ENCODE measurements at regions not wholly inside any gene's neighbourhood (a gene's known extent, or its start where the extent isn't known, plus 50 kb on each side); places are given as distances from the start of the nearest gene placed in this dataset.
A peak's percentile ranks its signal among the peaks of the same experiment; 100 is the strongest.
"Not testable (repeated sequence)": the region's sequence is repeated elsewhere in the genome, so short reads cannot be mapped to it uniquely, and the experiment has no call there.

DNA sequence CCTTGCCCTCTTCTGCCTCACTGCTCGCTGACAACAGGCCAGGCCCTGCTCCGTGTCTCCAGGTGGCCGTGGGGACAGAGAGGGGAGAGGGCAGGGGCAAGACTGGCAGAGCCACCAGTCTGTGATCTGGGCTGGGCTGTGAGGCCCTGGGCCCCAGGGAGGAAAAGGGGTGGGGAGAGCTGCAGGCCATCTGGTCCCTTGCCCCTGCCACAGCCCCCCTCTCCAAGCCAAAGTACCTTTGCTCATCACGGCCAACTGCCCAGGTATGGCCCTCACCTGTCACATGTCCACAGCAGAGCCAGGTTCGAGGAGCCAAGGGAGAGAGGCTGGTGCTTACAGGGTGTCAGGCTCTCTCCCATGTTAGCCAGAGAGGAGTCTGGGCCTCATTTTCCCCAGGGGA lies 91.4 kb upstream of the LHX1 start:
- DNase-seq (ENCODE audit: low spot score): no peak

DNA sequence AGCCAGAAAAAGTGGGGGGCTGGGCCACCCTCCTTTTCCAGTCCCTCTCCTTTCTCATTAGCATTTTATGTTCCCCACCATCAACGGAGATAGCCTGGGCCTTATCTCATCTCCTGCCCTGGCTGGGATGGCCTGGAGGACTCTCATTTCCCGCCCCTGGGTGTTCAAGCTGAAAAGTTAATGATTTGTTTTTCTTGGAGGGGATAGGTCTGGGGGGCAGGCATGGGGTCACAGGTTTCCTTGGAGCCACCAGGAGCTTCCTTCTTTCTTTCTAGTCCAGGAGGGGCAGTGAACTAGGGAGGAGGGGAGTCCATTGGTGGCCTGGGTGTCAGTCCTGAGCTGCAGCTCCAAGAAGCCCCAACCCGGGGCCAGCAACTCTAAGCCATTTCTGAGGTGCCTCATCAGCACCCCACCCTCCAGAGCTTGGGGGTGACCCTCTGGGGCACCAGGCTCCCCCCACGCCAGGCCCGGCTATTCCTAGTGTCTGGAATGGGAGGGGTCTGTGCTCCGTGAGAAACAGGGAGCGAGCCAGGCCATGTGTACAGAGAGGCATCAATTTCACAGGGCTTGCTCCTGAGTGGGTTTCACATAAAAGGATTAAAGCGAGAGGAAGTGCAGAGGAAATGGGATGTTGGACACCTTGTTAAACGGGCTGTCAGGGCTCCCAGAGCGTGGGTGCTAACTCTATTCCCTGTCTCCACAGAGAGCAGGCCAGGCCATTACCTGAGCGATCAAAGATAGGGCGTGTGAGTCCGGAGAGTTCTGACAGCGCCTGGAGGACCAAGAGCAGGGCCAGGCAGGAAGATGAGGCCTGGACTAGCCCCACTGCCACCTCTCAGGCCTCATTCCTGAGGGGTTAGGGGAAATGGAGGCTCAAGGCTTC lies 90.6 kb upstream of the LHX1 start:
- no peak for DNase-seq (ENCODE audit: low spot score)

DNA sequence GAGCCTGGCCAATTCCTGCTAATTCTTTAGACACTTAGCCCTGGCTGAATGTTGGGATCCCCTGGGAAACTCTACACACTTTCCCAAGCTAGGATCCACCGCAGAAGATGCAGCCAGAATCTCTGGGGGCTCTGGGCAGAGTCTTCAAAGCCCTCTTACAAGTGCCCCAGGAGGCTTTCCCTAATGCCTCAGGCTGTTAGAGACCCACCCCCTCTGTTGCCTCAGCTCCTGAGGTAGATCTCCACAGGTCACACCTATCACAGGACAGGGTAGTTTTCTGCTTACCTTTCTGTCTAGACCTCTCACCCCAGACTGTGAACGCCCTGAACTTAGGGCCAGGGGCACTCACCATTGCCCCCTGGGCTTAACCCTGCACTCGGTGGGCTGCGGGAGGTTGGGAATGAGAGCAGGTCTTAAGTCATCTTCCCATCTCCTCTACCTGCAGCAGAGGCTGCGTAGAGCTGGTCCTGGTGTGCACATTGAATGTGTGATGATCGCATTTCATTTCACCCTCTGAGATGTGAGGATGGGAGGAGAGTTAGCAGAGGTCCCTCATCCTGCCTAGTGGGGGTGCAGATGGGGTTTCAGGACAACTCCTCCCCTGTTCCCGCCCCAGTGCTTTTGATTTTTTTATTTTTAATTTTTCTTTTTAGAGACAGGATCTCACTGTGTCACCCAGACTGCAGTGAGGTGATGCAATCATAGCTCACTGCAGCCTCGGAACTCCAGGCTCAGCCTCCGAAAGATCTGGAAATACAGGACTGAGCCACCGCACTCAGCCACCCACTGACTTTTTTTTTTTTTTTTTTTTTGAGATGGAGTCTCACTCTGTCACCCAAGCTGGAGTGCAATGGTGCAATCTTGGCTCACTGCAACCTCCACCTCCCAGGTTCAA lies 89.0 kb upstream of the LHX1 start:
- DNase-seq (ENCODE audit: low spot score): no peak

DNA sequence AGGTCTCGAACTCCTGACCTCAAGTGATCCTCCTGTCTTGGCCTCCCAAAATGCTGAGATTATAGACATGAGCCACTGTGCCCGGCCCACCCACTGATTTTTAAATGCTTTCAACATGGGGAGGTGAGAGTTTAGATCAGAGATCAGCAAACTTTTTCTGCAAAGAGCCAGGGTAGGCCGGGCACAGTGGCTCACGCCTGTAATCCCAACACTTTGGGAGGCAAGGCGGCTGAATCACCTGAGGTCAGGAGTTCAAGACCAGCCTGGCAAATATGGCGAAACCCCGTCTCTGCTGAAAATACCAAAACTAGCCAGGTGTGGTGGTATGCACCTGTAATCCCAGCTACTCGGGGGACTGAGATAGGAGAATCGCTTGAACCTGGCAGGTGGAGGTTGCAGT lies 88.3 kb upstream of the LHX1 start:
- not testable (repeated sequence) for DNase-seq (ENCODE audit: low spot score)

DNA sequence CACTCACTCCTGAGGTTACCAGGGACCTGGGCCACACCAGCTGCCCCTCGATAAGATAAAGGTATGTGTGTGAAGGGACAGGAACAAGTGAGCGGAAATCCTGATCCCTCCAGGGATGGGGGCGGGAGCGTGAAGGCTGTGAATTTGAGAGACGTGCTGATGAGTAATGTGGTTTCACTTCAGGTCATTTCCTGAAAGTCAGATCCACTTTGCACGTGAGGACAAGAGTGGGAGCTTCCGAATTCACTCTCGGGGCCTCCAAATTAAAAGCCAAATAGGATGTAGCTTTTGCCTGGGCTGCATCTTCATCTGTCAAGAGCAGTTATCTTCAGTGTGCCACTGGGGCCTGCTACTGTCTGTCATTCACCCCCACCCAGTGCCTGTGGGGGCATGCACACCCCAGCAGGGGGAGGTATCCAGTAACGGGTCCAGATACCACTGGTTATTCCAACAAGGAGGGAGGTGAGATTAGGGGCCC lies 87.4 kb upstream of the LHX1 start:
- DNase-seq (ENCODE audit: low spot score): peak; percentile 52

DNA sequence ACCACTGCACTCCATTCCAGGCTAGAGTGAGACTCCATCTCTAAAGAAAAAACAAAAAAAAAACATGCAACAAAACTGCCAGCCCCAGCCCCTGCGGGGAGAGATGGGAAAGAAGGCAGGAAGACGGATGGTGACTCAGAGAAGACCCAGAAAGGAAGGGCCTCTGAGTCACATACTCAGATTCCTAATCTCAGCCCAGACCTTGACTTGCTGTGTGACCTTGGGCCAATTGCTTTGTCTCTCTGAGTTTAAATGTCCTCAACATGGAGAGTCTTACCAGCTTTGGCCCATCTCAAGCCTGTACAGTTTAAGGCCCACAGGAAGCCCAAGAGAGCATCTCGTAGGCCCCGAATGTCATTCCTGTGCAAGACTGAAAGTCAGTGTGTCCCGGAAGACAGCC lies 86.5 kb upstream of the LHX1 start:
- peak; percentile 58 for DNase-seq (ENCODE audit: low spot score)

DNA sequence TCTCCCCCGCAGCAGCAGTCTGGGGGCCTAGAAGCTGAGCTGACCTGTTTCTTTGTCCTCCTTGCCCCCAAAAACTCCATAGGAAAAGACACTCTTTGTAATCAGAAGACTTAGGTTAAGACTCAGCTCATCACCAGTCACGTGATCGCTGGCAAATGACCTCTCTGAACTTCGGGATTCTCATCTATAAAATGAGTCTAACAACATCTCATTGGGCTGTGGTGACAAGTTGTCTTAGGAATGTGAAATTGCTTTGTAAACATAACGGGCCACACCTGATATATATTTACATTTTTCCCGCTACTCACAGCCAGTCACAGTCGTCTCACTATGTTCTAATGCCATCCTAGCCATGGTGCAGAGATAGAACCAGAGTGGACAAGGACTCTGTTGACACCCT lies 86.0 kb upstream of the LHX1 start:
- no peak for DNase-seq (ENCODE audit: low spot score)

DNA sequence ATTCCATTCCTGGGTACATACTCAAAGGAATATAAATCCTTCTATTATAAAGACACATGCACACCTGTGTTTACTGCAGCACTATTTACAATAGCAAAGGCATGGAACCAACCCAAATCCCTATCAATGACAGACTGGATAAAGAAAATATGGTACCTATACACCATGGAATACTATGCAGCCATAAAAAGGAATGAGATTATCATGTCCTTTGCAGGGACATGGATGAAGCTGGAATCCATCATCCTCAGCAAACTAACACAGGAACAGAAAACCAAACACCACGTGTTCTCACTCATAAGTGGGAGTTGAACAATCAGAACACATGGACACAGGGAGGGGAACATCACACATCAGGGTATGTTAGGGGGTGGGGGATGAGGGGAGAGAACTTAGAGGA lies 84.8 kb upstream of the LHX1 start:
- not testable (repeated sequence) for DNase-seq (ENCODE audit: low spot score)

DNA sequence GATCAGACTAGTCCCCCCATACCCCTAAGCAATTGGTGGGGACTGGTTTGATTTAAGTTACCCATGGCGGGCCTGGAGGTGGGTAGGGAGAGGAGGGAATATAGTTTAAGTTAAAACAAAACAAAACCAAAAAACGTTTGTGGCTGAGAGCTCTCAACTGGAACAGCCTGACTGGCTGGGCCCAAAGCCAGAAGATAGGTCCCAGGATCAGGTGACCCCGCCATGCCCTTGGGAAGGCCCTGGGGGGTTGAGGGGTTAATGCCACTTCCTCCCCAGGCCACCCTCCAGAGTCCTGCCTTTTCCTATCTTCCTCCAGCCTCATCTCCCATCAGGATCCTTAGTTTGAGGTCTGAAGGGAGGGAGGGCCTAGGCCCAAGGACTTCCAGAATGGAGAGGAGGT lies 82.3 kb upstream of the LHX1 start:
- DNase-seq (ENCODE audit: low spot score): no peak

DNA sequence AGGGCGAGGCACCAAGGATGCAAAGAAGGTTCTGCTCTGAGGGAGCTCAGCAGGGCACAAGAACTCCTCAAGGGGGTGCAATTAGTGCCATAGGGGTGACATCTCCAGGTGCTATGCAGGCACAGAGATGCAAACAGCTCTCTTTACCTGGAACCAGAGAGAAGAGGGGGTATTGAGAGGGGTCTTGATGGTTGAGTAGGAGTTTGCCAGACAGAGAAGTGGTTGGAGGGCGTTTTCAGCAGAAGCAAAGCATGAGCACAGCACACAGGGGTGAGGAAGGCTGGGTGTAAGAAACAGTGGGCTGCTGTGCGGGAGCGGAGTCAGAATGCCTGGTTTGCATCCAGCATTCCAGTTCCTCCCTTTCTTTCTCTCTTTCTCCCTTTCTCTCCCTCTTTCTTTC lies 81.8 kb upstream of the LHX1 start:
- no peak for DNase-seq (ENCODE audit: low spot score)

DNA sequence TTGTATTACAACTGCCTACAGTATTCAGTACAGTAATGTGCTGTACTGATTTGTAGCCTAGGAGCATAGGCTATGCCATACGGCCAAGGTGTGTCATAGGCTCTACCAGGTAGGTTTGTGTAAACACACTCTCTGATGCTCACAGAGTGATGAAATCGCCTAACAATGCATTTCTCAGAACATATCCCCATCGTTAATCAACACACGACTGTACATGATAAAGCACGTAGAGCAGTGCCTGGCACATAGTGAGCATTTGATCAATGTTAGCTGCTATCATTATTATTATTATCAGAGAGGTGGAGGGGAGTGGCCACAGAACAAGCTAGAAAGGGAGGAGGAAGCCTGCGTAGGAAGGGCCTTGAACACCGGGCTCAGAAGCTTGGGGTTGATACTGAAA lies 81.1 kb upstream of the LHX1 start:
- DNase-seq (ENCODE audit: low spot score): no peak

DNA sequence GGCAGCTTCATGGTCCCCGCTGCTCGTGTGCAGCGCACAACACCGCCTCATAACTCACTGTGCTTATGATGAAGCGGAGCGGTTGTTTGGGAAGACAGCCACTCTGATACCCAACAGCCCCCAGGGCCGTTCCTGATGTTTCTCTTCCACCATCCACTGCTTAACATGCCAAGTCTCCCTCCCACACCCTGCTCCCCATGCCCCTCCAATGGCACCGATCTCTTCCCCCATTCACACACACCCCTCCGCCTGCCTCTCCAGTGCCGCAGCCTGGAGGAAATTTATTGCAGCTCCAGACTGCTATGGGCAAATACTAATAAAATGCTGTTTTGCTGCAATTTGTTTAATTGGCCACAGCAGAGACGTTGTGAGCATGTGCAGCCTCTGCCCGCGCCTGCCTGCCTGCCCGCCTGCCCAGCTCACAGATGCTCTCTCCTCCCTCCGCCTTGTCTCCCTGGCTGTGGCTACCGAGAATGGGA lies 80.3 kb upstream of the LHX1 start:
- peak; percentile 28 for DNase-seq (ENCODE audit: low spot score)

DNA sequence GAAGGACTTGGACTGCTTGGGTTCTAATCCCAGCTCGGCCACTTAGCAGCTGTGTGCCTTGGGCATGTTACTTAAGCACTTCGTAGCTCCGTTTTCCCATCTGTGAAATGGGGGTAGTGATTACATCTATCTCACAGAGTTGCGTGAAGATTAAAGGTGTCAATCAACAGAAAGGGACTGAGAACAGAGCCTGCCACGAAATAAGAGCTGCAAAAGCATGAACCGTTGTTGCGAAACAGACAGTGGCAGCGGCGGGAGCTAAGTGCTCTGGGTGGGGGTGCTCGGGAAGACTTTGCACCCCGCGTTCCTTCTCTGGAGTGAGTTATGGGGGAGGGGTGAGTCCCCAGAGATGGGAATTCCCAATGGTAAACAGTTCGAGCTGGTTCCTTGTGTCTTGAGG lies 79.6 kb upstream of the LHX1 start:
- no peak for DNase-seq (ENCODE audit: low spot score)

DNA sequence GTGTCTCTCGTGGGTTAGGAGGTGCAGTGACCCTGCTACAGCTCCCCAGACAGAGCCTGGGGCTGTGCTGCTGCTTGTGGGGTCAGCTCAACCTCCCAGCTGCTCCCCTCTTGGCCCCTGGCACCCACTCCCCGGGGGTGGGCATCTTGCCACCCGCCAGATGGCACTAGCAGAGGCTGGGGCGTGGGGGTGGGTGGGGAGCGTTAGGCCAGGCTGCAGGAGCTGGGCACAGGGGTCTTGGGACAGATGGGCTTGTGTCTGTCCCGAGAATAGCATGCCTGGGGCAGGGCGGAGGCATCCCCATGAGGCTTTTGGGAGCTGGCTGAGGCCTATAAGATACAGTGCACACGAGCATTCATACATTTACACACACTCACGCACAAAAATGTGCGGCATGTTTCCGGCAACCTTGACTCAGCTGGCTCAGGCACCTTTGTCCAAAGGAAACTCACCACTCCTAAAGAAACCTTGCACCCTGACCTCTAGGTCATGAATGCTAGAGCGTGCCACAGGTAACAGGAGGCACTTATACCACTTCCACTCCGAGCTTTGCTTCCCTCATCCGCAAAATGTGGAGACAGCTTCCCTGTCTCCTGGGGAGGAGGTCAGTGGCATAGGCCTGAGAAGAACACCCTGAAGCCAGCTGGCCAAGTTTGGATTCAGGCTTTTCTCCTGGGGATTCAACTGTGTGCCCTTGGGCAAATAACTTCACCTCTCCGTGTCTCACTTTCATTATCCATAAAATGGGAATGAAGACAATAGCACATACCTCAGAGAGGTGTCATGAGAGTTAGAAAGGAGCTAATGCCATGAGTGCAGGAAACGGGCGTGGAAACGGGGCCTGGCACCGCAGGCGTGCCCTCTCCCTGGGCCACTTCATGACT lies 78.9 kb upstream of the LHX1 start:
- no peak for DNase-seq (ENCODE audit: low spot score)

DNA sequence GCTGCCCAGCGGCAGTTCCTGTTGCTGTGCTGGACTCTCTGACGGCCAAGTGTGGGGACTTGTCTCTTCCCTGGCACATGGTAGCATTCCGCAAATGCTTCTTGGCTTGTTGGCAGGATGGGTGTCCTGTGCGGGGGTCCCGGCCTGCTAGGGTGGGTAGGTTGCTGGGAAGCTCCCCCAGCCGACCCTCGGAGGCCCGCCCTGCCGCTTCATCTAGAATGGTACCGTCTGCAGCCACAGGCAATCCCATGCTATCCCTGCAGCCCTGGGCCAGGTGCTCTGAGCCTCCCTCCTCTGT lies 78.3 kb upstream of the LHX1 start:
- DNase-seq (ENCODE audit: low spot score): no peak

DNA sequence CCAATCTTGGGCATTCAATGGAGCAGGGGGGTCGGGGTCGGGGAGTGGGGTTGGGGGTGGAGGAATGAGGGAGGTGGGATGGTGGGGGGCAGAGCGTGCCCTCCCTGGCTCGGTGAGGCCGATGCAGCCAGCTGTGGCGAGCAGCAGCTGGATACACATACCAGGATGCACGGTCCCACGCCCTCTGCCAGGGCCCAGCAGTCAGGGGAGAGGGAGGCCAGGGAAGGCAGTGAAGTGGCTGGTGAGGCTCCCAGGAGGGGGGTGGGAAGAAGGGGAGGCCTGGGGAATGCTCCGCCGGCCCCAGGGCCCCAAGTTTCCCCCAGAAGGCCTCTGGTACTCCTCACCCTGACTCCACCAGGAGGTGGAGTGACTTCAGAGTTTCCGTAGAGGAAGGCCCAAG lies 77.6 kb upstream of the LHX1 start:
- DNase-seq (ENCODE audit: low spot score): no peak

DNA sequence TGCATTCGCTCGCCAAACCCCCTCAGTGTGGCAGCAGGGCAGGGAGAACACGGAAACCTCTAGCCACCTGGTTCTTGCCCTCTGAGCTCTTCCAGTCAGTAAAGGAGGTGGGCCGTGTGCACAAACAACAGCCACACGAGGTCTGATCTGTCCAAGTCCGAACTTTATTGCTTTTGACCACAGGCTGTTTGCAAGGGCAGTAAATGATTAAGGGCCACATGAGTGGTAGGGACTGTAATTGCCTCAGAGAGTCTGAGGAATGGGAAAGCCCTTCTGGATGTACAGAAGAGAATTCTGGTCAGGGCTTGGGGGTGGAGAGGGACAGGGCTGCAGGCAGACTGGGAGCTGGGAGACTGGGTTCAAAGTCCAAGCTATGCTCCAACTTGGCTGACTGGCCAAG lies 75.7 kb upstream of the LHX1 start:
- DNase-seq (ENCODE audit: low spot score): no peak

DNA sequence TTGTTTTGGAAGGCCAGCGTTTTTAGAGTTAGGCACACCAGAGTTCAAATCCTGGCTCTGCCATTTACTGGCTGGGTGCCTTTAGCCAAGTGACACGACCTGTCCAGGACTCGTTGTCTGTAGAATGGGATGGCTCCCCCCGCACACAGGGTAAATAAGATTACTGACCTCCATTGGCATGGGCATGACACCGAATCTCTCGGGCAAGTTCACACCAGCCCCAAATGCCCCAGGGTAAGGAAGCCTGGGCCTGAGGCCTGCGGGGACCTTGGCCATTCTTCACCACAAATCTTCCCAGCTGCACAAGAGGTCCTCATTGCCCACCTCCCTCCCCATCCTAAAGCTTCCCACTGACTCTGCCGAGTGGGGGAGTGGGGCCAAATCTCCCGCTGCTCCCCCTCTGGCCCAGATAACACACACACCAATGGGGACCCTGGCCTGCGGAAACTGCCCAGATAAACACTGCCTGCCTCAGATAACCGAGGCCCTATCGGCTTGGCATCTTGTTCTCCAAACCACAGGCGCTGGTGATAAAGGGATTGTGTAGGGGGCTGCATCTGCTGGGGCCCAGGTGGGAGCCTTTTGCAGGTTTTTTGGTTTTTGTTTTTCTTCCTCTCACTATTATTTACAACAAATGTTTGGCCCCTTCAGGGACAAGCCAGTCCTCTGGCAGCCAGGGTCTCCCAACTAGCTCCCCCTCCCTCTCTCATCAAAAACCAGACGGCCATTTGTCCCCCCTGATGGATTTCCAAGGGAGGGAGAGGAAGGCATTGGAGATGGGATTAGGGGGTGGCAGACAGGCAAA lies 75.0 kb upstream of the LHX1 start:
- no peak for DNase-seq (ENCODE audit: low spot score)

DNA sequence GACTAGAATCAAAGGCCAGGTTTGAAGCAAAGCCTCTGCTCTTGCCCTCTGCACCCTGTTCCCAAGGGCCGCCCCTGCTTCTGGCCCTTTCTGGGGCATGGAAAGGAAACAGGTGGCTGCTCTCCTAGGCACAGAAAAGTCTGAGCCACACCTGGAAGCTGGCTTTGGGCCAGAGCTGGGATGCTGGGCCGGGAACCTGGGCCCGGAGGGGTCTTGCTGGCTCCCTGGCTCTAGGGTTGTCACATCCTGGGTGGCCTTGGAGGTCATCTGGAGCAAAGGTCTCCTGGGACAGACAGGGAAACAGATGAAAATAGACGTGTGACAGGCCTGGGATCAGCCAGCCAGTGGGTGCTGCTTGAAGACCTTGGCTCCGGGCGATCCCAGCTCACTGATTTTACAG lies 74.1 kb upstream of the LHX1 start:
- no peak for DNase-seq (ENCODE audit: low spot score)

DNA sequence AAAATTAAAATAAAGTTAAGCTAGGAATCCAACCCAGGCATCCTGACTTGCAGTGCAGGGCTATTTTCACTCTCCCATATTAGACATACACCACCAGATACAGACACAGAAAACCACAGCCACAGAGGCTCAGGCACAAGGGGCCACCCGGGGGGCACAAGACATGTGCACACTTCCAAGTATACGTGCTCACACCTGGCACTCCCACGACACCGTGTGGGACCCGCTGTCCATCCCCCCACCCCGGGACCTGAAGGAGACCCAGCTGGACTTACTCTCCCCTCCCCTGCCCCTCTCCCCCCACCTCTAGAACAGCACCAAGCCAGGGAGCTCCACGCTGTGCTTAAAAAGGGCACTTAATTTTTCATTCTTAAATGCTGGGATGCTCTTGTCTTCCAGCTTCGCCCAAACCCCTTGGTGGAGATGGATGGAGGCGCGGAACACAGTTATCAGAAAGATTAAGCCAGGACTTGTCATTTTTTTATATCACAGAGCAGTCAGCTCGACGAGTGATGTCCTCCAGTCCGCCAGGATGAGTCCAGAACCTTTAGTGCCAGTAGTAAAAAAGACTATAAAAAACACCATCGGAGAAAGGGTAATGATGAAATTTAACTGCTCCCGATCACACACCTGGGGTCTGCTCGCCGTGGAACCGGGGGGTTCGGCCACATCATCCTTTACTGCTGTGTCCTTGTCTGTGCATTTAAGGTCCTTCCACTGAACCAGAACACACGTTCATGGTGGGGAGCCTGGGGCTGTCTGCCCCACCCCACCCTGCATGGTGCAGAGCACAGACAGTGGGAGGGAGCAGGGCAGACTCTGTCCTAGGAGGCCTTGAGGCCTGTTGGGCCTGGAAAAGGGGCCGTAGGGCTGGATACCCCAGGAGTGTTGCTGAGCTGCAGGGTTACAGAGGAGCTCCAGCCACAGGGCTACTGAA lies 73.3 kb upstream of the LHX1 start:
- no peak for DNase-seq (ENCODE audit: low spot score)
